IMR-90 (cell line): ENCODE measurements at regions not wholly inside any gene's neighbourhood (a gene's known extent, or its start where the extent isn't known, plus 50 kb on each side); places are given as distances from the start of the nearest gene placed in this dataset.

ENCODE experiments used
- ATAC-seq: fragments of 200-7000 bp; cut with Tn5 transposase; 2 replicates; pipeline ENCODE4 v1.9.1; 2020; ENCODE audit warnings: low read depth, mild to moderate bottlenecking, moderate library complexity
- BruUV-seq: library from RNA; stranded (reverse); fragments of 400-500 nt; replicated peaks from 2 replicates; lab custom pipeline; 2021; lab: Mats Ljungman, UMichigan
- CTCF ChIA-PET: fragments of 300-600 bp; formaldehyde crosslinking; extraction: SDS; loops from one replicate; lab custom pipeline; 2021; ENCODE audit warnings: antibody characterized with exemption; lab: Yijun Ruan, JAX
- POLR2A ChIA-PET: fragments of 300-600 bp; sonication (Branson Sonifier 250); formaldehyde crosslinking; loops from one replicate; lab custom pipeline; 2022; ENCODE audit warnings: antibody characterized with exemption; ENCODE audit not compliant: unreplicated experiment; lab: Charles Lee
- DNase-seq: peaks from one replicate; pipeline ENCODE4 v3.0.0; 2013
- H2AFZ ChIP-seq: replicated peaks from 2 replicates; pipeline ENCODE3; 2013; ENCODE audit warnings: low read length, mild to moderate bottlenecking; ENCODE audit not compliant: poor library complexity
- H2AK5ac ChIP-seq: 2 replicates; pipeline ENCODE4 v1.6.1; 2013; ENCODE audit warnings: low read depth, low read length, inconsistent platforms
- H2AK9ac ChIP-seq: replicated peaks from 2 replicates; pipeline ENCODE3; 2013; ENCODE audit warnings: mild to moderate bottlenecking, low read depth, low read length, moderate library complexity; ENCODE audit not compliant: poor library complexity
- H2BK120ac ChIP-seq: 2 replicates; pipeline ENCODE4 v1.6.1; 2013; ENCODE audit warnings: low read depth, low read length, inconsistent platforms
- H2BK15ac ChIP-seq: 3 replicates; pipeline ENCODE4 v1.6.1; 2013; ENCODE audit warnings: low read depth, low read length, inconsistent platforms
- H2BK20ac ChIP-seq: 2 replicates; pipeline ENCODE4 v1.6.1; 2013; ENCODE audit warnings: low read depth, mild to moderate bottlenecking, inconsistent platforms, low read length, moderate library complexity
- H2BK5ac ChIP-seq: 2 replicates; pipeline ENCODE4 v1.6.1; 2013; ENCODE audit warnings: mild to moderate bottlenecking, low read depth, low read length, inconsistent platforms; ENCODE audit not compliant: poor library complexity, severe bottlenecking
- H3K14ac ChIP-seq: replicated peaks from 2 replicates; pipeline ENCODE4 v1.6.1; 2013; ENCODE audit warnings: low read depth, low read length, inconsistent platforms
- H3K18ac ChIP-seq: 2 replicates; pipeline ENCODE4 v1.6.1; 2013; ENCODE audit warnings: low read depth, low read length, control low read depth
- H3K23ac ChIP-seq: 2 replicates; pipeline ENCODE4 v1.6.1; 2013; ENCODE audit warnings: low read depth, low read length, inconsistent platforms
- H3K27ac ChIP-seq: 2 replicates; pipeline ENCODE4 v1.5.1; 2013; ENCODE audit warnings: mild to moderate bottlenecking, control low read depth, low read length; ENCODE audit not compliant: insufficient read depth
- H3K27me3 ChIP-seq: 2 replicates; pipeline ENCODE4 v1.6.1; 2013; ENCODE audit warnings: low read length; ENCODE audit not compliant: control insufficient read depth, insufficient read depth
- H3K36me3 ChIP-seq: 2 replicates; pipeline ENCODE4 v1.6.1; 2013; ENCODE audit warnings: low read length, mixed read lengths; ENCODE audit not compliant: control insufficient read depth, insufficient read depth
- H3K4ac ChIP-seq: 2 replicates; pipeline ENCODE4 v1.6.1; 2013; ENCODE audit warnings: low read depth, low read length, inconsistent platforms
- H3K4me1 ChIP-seq: 2 replicates; pipeline ENCODE4 v1.6.1; 2013; ENCODE audit warnings: low read length, mixed read lengths; ENCODE audit not compliant: control insufficient read depth, insufficient read depth
- H3K4me2 ChIP-seq: 2 replicates; pipeline ENCODE4 v1.6.1; 2013; ENCODE audit warnings: low read depth, mild to moderate bottlenecking, control low read depth, low read length, moderate library complexity
- H3K4me3 ChIP-seq: 2 replicates; pipeline ENCODE4 v1.5.1; 2013; ENCODE audit warnings: low read depth, mild to moderate bottlenecking, control low read depth, low read length, moderate library complexity; ENCODE audit not compliant: insufficient read depth
- H3K56ac ChIP-seq: 2 replicates; pipeline ENCODE4 v1.6.1; 2013; ENCODE audit warnings: low read length, inconsistent platforms; ENCODE audit not compliant: insufficient read depth; ENCODE audit errors: extremely low read depth
- H3K79me1 ChIP-seq, 2 experiments: 2 replicates each; pipeline ENCODE4 v1.6.1; 2013; ENCODE audit warnings: low read length in 2 of 2, inconsistent platforms in 1 of 2, low read depth in 1 of 2
- H3K9ac ChIP-seq: 2 replicates; pipeline ENCODE4 v1.6.1; 2013; ENCODE audit warnings: low read depth, low read length, control low read depth
- H3K9me1 ChIP-seq: 2 replicates; pipeline ENCODE4 v1.6.1; 2013; ENCODE audit warnings: low read length, inconsistent platforms; ENCODE audit not compliant: insufficient read depth
- H3K9me3 ChIP-seq: 2 replicates; pipeline ENCODE4 v1.6.1; 2013; ENCODE audit warnings: low read length; ENCODE audit not compliant: control insufficient read depth, insufficient read depth
- H4K20me1 ChIP-seq: 2 replicates; pipeline ENCODE4 v1.6.1; 2013; ENCODE audit warnings: low read length, inconsistent platforms; ENCODE audit not compliant: insufficient read depth
- H4K5ac ChIP-seq: 2 replicates; pipeline ENCODE4 v1.6.1; 2013; ENCODE audit warnings: mild to moderate bottlenecking, low read depth, low read length, control low read depth
- H4K8ac ChIP-seq, 2 experiments: 2 replicates each; pipeline ENCODE4 v1.6.1; 2013; ENCODE audit warnings: low read depth in 2 of 2, low read length in 2 of 2, control low read depth in 1 of 2, inconsistent platforms in 1 of 2
- H4K91ac ChIP-seq: 2 replicates; pipeline ENCODE4 v1.6.1; 2013; ENCODE audit warnings: low read depth, low read length, inconsistent platforms; ENCODE audit not compliant: insufficient read depth
- BHLHE40 ChIP-seq: fragments of 150-350 bp; IDR thresholded peaks from 2 replicates; pipeline ENCODE4 v1.6.1; 2016; ENCODE audit warnings: mild to moderate bottlenecking, low read depth, low read length
- CHD1 ChIP-seq: IDR thresholded peaks from 2 replicates; pipeline ENCODE4 v1.6.1; 2012; ENCODE audit warnings: low read depth, low read length, improper control_type of control experiment
- ELK1 ChIP-seq: fragments of 150-350 bp; IDR thresholded peaks from 2 replicates; pipeline ENCODE4 v1.6.1; 2016; ENCODE audit warnings: low read depth, mild to moderate bottlenecking, low read length, moderate library complexity, borderline replicate concordance
- FOS ChIP-seq: fragments of 150-350 bp; IDR thresholded peaks from 2 replicates; pipeline ENCODE4 v1.6.1; 2016; ENCODE audit warnings: low read depth, low read length
- MAFK ChIP-seq: IDR thresholded peaks from 2 replicates; pipeline ENCODE4 v1.6.1; 2012; ENCODE audit warnings: low read depth, low read length, improper control_type of control experiment
- NFE2L2 ChIP-seq: fragments of 150-350 bp; IDR thresholded peaks from 2 replicates; pipeline ENCODE4 v1.6.1; 2016; ENCODE audit warnings: low read depth, mild to moderate bottlenecking, low read length
- POLR2A ChIP-seq: IDR thresholded peaks from 2 replicates; pipeline ENCODE4 v1.6.1; 2012; ENCODE audit warnings: mild to moderate bottlenecking, low read depth, low read length
- RAD21 ChIP-seq: IDR thresholded peaks from 2 replicates; pipeline ENCODE4 v1.6.1; 2012; ENCODE audit warnings: low read length, improper control_type of control experiment
- RCOR1 ChIP-seq: IDR thresholded peaks from 2 replicates; pipeline ENCODE4 v1.6.1; 2012; ENCODE audit warnings: mild to moderate bottlenecking, low read length, improper control_type of control experiment; ENCODE audit not compliant: insufficient replicate concordance
- RFX5 ChIP-seq: IDR thresholded peaks from 2 replicates; pipeline ENCODE4 v1.8.0; 2012; ENCODE audit warnings: low read depth, mild to moderate bottlenecking, low read length, moderate library complexity
- SMC3 ChIP-seq: fragments of 150-350 bp; IDR thresholded peaks from 2 replicates; pipeline ENCODE4 v1.6.1; 2016; ENCODE audit warnings: low read depth, mild to moderate bottlenecking, antibody characterized with exemption, low read length, moderate library complexity
- USF2 ChIP-seq: fragments of 150-350 bp; IDR thresholded peaks from 2 replicates; pipeline ENCODE4 v1.6.1; 2017; ENCODE audit warnings: mild to moderate bottlenecking, antibody characterized with exemption, low read length, low read depth
- WGBS, 2 experiments: methylation state at CpG; one replicate each; pipeline versions ENCODE4 v1.1.5 to v1.1.7; 2013; ENCODE audit warnings: missing lambda C conversion rate in 2 of 2; ENCODE audit not compliant: insufficient read length in 1 of 2; ENCODE audit errors: extremely low coverage in 2 of 2; 5-methylcytosine and 5-hydroxymethylcytosine counted together
- dilution Hi-C: fragments of 300-500 bp; cut with HindIII; formaldehyde crosslinking; loops from one replicate; pipeline ENCODE4 v1.14.3; 2018; ENCODE audit warnings: low sequenced_read_pairs; ENCODE audit not compliant: unreplicated experiment
- in situ Hi-C: fragments of 300-500 bp; cut with MboI; formaldehyde crosslinking; loops from 3 replicates; pipeline ENCODE4 v1.14.3; 2019; ENCODE audit warnings: low sequenced_read_pairs, inconsistent platforms, mixed read lengths
- intact Hi-C: fragments of 100-400 bp; cut with micrococcal nuclease; formaldehyde crosslinking; loops from 2 replicates; pipeline ENCODE4 v1.10.0; 2022

GRCh38 chr18:4551001-4551360 is 95.9 kb upstream of the DLGAP1 start:
- Histone ChIP-seq H3K79me1 (no peaks in the 10 kb centered on the region), H3K9me1 (no peaks in the 10 kb centered on the region), H3K36me3 (no peaks in the 10 kb centered on the region), H2AK9ac (no peak overlapping the region), H2BK20ac (no peak overlapping the region), H3K9me3 (peaks cover 5% of the 10 kb centered on the region; the same call in 1 of the 2 replicates), H3K4me1 (no peaks in the 10 kb centered on the region), H3K4me3 (no peak overlapping the region), H4K91ac (no peak overlapping the region), H3K27ac (no peak overlapping the region), H2AFZ (no peak overlapping the region), H3K27me3 (no peaks in the 10 kb centered on the region), H3K56ac (no peak overlapping the region), H2BK120ac (no peak overlapping the region), H4K20me1 (no peaks in the 10 kb centered on the region), H4K8ac (no peak overlapping the region), H3K14ac (no peak overlapping the region), H2AK5ac (no peak overlapping the region), H3K9ac (no peak overlapping the region), H3K4me2 (no peak overlapping the region), H2BK5ac (no peak overlapping the region), H4K5ac (no peak overlapping the region), H3K18ac (no peak overlapping the region), H3K23ac (no peak overlapping the region), H2BK15ac (no peak overlapping the region), H3K4ac (no peak overlapping the region)
- WGBS, 2 experiments, result no CpG with 5 or more reads among the region's 1 CpG
- in situ Hi-C loops (no loop called here), dilution Hi-C loops (no loop called here), intact Hi-C loops (no loop called here)
- DNase-seq (no peak), ATAC-seq (no peak)
- ChIA-PET CTCF (no interaction called here), POLR2A (no interaction called here)
- no TSS peak for BruUV-seq
- TF ChIP-seq ELK1, result no peak
- no peak for TF ChIP-seq RAD21
- TF ChIP-seq RFX5, result no peak
- TF ChIP-seq USF2, result no peak
- no peak for TF ChIP-seq SMC3
- no peak for TF ChIP-seq CHD1
- TF ChIP-seq FOS, result no peak
- no peak for TF ChIP-seq RCOR1
- no peak for TF ChIP-seq MAFK
- no peak for TF ChIP-seq BHLHE40
- TF ChIP-seq NFE2L2, result no peak
- no peak for TF ChIP-seq POLR2A
